Fibroblast of the aortic adventitia (primary cell): ENCODE measurements at regions not wholly inside any gene's neighbourhood (a gene's known extent, or its start where the extent isn't known, plus 50 kb on each side); places are given as distances from the start of the nearest gene placed in this dataset.
"Not testable (repeated sequence)": the region's sequence is repeated elsewhere in the genome, so short reads cannot be mapped to it uniquely, and the experiment has no call there.

Experiments
- DNase-seq: peaks from one replicate; pipeline ENCODE4 v3.0.0-alpha.2; 2010; ENCODE audit warnings: low read depth
- H3K4me3 ChIP-seq: 2 replicates; pipeline ENCODE4 v1.5.1; 2011; ENCODE audit warnings: low read depth, mild to moderate bottlenecking, control low read depth, low read length, moderate library complexity
- TF ChIP-seq, protein P1 (sequence below): IDR thresholded peaks from 2 replicates; pipeline ENCODE4 v1.5.1; 2011; ENCODE audit warnings: mild to moderate bottlenecking, low read length, control low read depth, inconsistent platforms; ENCODE audit not compliant: insufficient read depth

DNA sequence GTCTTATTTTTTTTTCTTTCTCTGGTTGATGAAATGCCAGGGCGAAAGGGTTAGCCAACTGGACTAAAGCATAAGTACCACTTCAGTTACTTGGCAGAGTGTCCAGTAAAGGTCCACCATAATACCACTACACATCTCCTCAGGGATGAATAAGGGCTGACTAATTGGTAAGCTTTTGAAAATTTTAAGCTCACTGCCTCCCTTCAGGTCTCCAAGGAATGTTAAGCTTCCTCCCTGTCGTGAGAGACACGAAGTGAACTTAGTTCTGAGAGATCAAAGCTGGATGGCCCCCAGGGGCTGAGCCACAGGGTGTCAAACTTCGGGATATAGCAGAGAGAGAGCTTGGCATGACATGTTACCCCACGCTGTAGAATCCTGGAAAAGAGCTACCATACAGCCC lies 111.4 kb downstream of the VSIG4 start:
- no peak overlapping the region for H3K4me3 ChIP-seq
- no peak for DNase-seq
- TF ChIP-seq, protein P1, sequence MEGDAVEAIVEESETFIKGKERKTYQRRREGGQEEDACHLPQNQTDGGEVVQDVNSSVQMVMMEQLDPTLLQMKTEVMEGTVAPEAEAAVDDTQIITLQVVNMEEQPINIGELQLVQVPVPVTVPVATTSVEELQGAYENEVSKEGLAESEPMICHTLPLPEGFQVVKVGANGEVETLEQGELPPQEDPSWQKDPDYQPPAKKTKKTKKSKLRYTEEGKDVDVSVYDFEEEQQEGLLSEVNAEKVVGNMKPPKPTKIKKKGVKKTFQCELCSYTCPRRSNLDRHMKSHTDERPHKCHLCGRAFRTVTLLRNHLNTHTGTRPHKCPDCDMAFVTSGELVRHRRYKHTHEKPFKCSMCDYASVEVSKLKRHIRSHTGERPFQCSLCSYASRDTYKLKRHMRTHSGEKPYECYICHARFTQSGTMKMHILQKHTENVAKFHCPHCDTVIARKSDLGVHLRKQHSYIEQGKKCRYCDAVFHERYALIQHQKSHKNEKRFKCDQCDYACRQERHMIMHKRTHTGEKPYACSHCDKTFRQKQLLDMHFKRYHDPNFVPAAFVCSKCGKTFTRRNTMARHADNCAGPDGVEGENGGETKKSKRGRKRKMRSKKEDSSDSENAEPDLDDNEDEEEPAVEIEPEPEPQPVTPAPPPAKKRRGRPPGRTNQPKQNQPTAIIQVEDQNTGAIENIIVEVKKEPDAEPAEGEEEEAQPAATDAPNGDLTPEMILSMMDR: no peak

DNA sequence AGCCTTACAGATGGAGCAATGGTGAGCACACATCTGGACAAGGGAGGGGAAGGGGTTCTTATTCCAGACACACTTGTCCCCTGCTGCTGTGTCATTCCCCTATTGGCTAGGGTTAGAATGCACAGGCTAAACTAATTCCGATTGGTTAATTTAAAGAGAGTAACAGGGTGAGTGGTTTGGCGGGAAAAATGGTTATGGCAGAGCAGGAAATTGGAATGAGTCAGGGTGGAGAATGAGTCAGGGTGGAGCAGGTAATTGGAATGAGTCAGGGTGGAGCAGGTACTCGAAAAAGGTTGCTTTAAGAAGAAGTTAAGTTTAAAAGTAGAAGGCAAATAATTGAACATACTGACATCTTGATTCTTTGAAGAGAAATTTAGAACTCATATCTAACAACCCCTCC lies 112.5 kb downstream of the VSIG4 start:
- H3K4me3 ChIP-seq, DNase-seq: not testable (repeated sequence)

DNA sequence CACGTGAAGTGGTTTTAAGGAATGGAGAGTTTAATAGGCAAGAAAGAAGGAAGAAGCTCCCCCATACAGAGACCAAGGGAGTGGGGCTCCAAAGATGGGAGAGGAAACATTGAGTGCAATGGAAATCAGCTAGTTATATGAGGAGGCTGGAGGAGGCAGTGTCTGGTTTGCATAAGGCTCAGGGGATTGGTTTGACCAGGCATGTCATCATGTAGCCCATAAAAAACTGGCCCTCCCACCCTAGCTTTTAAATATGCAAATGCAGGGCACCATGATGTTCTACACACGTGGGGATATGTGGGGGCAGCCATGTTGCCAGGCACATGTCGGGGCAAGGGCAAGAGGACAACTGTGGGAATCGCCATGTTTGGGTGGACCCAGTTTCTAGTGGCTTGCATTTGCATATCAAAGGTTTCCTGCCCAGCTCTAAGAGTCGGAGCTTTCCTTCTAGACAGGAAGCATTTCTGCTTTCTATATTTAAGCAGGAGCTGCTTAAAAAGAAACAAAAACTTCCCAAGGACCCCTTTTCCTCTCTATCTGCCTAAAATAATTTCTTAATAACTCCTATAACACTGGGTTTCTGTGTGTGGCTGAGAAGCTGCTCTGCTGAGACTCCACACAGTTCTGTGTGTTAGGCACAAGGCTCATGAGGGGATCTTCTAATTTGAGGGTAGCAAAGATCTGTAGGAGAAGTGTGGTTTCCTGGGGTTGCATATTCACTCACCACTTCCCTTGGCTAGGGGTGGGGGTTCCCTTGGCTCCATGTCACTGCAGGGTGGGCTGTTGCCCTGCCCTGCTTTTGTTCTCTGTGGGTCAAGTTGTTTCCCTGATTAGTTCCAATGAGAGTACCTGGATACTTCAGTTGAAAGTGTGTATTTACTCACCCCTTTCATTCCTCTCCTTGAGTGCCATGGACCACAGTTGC lies 113.5 kb downstream of the VSIG4 start:
- no peak overlapping the region for H3K4me3 ChIP-seq

DNA sequence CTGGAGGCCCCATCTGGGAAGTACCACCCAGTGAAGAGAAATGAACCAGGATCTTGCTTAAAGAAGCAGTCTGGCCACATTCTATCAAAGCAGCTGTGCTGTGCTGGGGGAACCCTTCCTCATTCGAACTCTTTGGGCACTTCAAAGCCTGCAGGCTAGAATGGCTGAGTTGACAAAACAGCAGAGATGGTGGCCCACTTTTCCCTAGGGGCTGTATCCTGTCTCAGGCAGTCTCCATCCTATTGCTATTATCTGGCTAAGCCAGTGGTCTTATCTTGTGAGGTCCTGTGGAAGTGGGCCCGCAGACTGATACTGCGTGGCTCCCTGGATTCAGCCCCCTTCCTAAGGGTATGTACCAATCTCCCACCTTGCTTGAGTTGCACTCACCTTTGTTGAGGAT lies 114.3 kb downstream of the VSIG4 start:
- no peak overlapping the region for H3K4me3 ChIP-seq
- TF ChIP-seq, protein P1: no peak
- DNase-seq: no peak

More for the DNA sequence above, 113.5 kb downstream of the VSIG4 start:
- no peak for DNase-seq
- TF ChIP-seq, protein P1: no peak

- TF ChIP-seq, protein P1: no peak
- DNase-seq: no peak
- H3K4me3 ChIP-seq: no peak overlapping the region
Measured at GRCh38 chrX:65925005-65925404, 114.9 kb downstream of the VSIG4 start.

- no peak for DNase-seq
- H3K4me3 ChIP-seq: no peak overlapping the region
Measured at GRCh38 chrX:65921363-65921762, 118.5 kb downstream of the VSIG4 start.

GRCh38 chrX:65920620-65921019 lies 119.3 kb downstream of the VSIG4 start:
- DNase-seq: no peak
- TF ChIP-seq, protein P1: no peak
- H3K4me3 ChIP-seq: no peak overlapping the region

More at GRCh38 chrX:65921363-65921762, 118.5 kb downstream of the VSIG4 start:
- TF ChIP-seq, protein P1: no peak
